Activated CD8-positive, alpha-beta memory T cell treated with anti-CD3 and anti-CD28 coated beads, Interleukin-2, amount 10 ng/mL, durations not matched to agents 7 days and 5 days (primary cell): ENCODE measurements at regions not wholly inside any gene's neighbourhood (a gene's known extent, or its start where the extent isn't known, plus 50 kb on each side); places are given as distances from the start of the nearest gene placed in this dataset.
A peak's percentile ranks its signal among the peaks of the same experiment; 100 is the strongest.

ENCODE experiments used
- ATAC-seq: fragments of 150-1000 bp; cut with Tn5 transposase; one replicate; pipeline ENCODE4 v1.10.0; 2021; ENCODE audit warnings: moderate library complexity
- CTCF ChIA-PET: fragments of 350-600 bp; sonication (Branson Sonifier 250); formaldehyde crosslinking; loops from one replicate; lab custom pipeline; 2021; ENCODE audit warnings: antibody characterized with exemption; lab: Charles Lee
- DNase-seq: peaks from one replicate; pipeline ENCODE4 v3.0.0-alpha.2; 2020
- H3K27ac Mint-ChIP-seq: one replicate; pipeline ENCODE4 v1.8.0; 2021; ENCODE audit warnings: mild to moderate bottlenecking, mixed read lengths
- H3K27me3 Mint-ChIP-seq: one replicate; pipeline ENCODE4 v1.8.0; 2021; ENCODE audit warnings: mixed read lengths
- H3K36me3 Mint-ChIP-seq: one replicate; pipeline ENCODE4 v1.8.0; 2021; ENCODE audit warnings: mild to moderate bottlenecking, mixed read lengths
- H3K4me1 Mint-ChIP-seq: one replicate; pipeline ENCODE4 v1.8.0; 2021; ENCODE audit warnings: mixed read lengths
- H3K4me3 Mint-ChIP-seq: one replicate; pipeline ENCODE4 v1.8.0; 2021; ENCODE audit warnings: mild to moderate bottlenecking, moderate library complexity, mixed read lengths
- H3K9me3 Mint-ChIP-seq: one replicate; pipeline ENCODE4 v1.8.0; 2022; ENCODE audit warnings: low read depth, mixed read lengths

- no peak for DNase-seq
These were observed 136.1 kb downstream of the AQP4 start for GRCh38 chr18:26729449-26729848.

GRCh38 chr18:26729008-26729407 is 136.5 kb downstream of the AQP4 start:
- H3K27ac Mint-ChIP-seq = no peak overlapping the region
- ATAC-seq = no peak
- H3K4me1 Mint-ChIP-seq = no peaks in the 10 kb centered on the region
- CTCF ChIA-PET = no interaction called here
- peaks cover 6% of the 10 kb centered on the region for H3K27me3 Mint-ChIP-seq
- H3K4me3 Mint-ChIP-seq = no peak overlapping the region
- H3K36me3 Mint-ChIP-seq = no peaks in the 10 kb centered on the region
- DNase-seq = no peak
- H3K9me3 Mint-ChIP-seq = no peaks in the 10 kb centered on the region

More at GRCh38 chr18:26729449-26729848, 136.1 kb downstream of the AQP4 start:
- CTCF ChIA-PET = no interaction called here
- ATAC-seq = no peak
- H3K9me3 Mint-ChIP-seq = no peaks in the 10 kb centered on the region
- H3K4me1 Mint-ChIP-seq = no peaks in the 10 kb centered on the region
- H3K27me3 Mint-ChIP-seq = peaks cover 6% of the 10 kb centered on the region
- H3K4me3 Mint-ChIP-seq = no peak overlapping the region
- no peaks in the 10 kb centered on the region for H3K36me3 Mint-ChIP-seq
- H3K27ac Mint-ChIP-seq = no peak overlapping the region

- no peak overlapping the region for H3K27ac Mint-ChIP-seq
- H3K9me3 Mint-ChIP-seq = no peaks in the 10 kb centered on the region
- H3K36me3 Mint-ChIP-seq = no peaks in the 10 kb centered on the region
- CTCF ChIA-PET = no interaction called here
- no peaks in the 10 kb centered on the region for H3K4me1 Mint-ChIP-seq
- no peak for DNase-seq
- ATAC-seq = no peak
- H3K27me3 Mint-ChIP-seq = peaks cover 6% of the 10 kb centered on the region
- no peak overlapping the region for H3K4me3 Mint-ChIP-seq
These were observed 141.5 kb downstream of the AQP4 start for GRCh38 chr18:26723981-26724380.

GRCh38 chr18:26722565-26722931 is 143.0 kb downstream of the AQP4 start:
- Mint-ChIP-seq H3K27ac (no peak overlapping the region), H3K36me3 (no peaks in the 10 kb centered on the region), H3K4me1 (no peaks in the 10 kb centered on the region), H3K9me3 (no peaks in the 10 kb centered on the region), H3K4me3 (no peak overlapping the region), H3K27me3 (peaks cover 9% of the 10 kb centered on the region)
- ATAC-seq (no peak), DNase-seq (no peak)
- CTCF ChIA-PET = no interaction called here

GRCh38 chr18:26721854-26722564 is 143.5 kb downstream of the AQP4 start:
- H3K27me3 Mint-ChIP-seq = peaks cover 6% of the 10 kb centered on the region
- CTCF ChIA-PET = no interaction called here
- H3K4me1 Mint-ChIP-seq = no peaks in the 10 kb centered on the region
- no peaks in the 10 kb centered on the region for H3K9me3 Mint-ChIP-seq
- no peaks in the 10 kb centered on the region for H3K36me3 Mint-ChIP-seq
- H3K27ac Mint-ChIP-seq = no peak overlapping the region
- no peak for ATAC-seq
- no peak for DNase-seq
- H3K4me3 Mint-ChIP-seq = no peak overlapping the region

GRCh38 chr18:26719896-26720295 is 145.6 kb downstream of the AQP4 start:
- CTCF ChIA-PET = no interaction called here

GRCh38 chr18:26717123-26717719 is 148.3 kb downstream of the AQP4 start:
- Mint-ChIP-seq H3K27me3 (peaks cover 16% of the 10 kb centered on the region), H3K27ac (no peak overlapping the region), H3K36me3 (peaks cover 2% of the 10 kb centered on the region), H3K4me1 (peaks cover 11% of the 10 kb centered on the region), H3K9me3 (no peaks in the 10 kb centered on the region), H3K4me3 (no peak overlapping the region)
- DNase-seq (no peak), ATAC-seq (no peak)
- CTCF ChIA-PET = no interaction called here

More at GRCh38 chr18:26719896-26720295, 145.6 kb downstream of the AQP4 start:
- no peak for ATAC-seq
- H3K27me3 Mint-ChIP-seq = peaks cover 8% of the 10 kb centered on the region
- DNase-seq = no peak
- no peak overlapping the region for H3K4me3 Mint-ChIP-seq
- no peaks in the 10 kb centered on the region for H3K36me3 Mint-ChIP-seq
- H3K27ac Mint-ChIP-seq = no peak overlapping the region
- peaks cover under 1% of the 10 kb centered on the region for H3K4me1 Mint-ChIP-seq
- no peaks in the 10 kb centered on the region for H3K9me3 Mint-ChIP-seq

GRCh38 chr18:26714739-26715138 is 150.8 kb downstream of the AQP4 start:
- H3K27ac Mint-ChIP-seq = no peak overlapping the region
- no peak overlapping the region for H3K4me3 Mint-ChIP-seq
- peak; percentile 49 for DNase-seq
- peaks cover 25% of the 10 kb centered on the region for H3K4me1 Mint-ChIP-seq
- CTCF ChIA-PET = no interaction called here
- no peak for ATAC-seq
- H3K27me3 Mint-ChIP-seq = peaks cover 16% of the 10 kb centered on the region
- H3K9me3 Mint-ChIP-seq = no peaks in the 10 kb centered on the region
- peaks cover 2% of the 10 kb centered on the region for H3K36me3 Mint-ChIP-seq

GRCh38 chr18:26711756-26712155 is 153.8 kb downstream of the AQP4 start:
- CTCF ChIA-PET = no interaction called here
- Mint-ChIP-seq H3K4me1 (peaks cover 25% of the 10 kb centered on the region), H3K27ac (no peak overlapping the region), H3K27me3 (peaks cover 21% of the 10 kb centered on the region), H3K4me3 (no peak overlapping the region), H3K9me3 (no peaks in the 10 kb centered on the region), H3K36me3 (peaks cover 2% of the 10 kb centered on the region)
- DNase-seq (no peak), ATAC-seq (no peak)

GRCh38 chr18:26710470-26711096 is 154.9 kb downstream of the AQP4 start:
- Mint-ChIP-seq H3K4me3 (peak overlapping the region; percentile 3), H3K9me3 (peaks cover 3% of the 10 kb centered on the region), H3K4me1 (peaks cover 25% of the 10 kb centered on the region), H3K27me3 (peaks cover 20% of the 10 kb centered on the region), H3K27ac (peak overlapping the region; percentile 48), H3K36me3 (peaks cover 2% of the 10 kb centered on the region)
- DNase-seq (peak; percentile 75), ATAC-seq (peak; percentile 85)
- CTCF ChIA-PET = no interaction called here

GRCh38 chr18:26709897-26710296 is 155.6 kb downstream of the AQP4 start:
- Mint-ChIP-seq H3K27me3 (peaks cover 20% of the 10 kb centered on the region), H3K4me1 (peaks cover 25% of the 10 kb centered on the region)
- CTCF ChIA-PET = no interaction called here

GRCh38 chr18:26708806-26709716 is 156.4 kb downstream of the AQP4 start:
- Mint-ChIP-seq H3K4me3 (no peak overlapping the region), H3K4me1 (peaks cover 17% of the 10 kb centered on the region), H3K27ac (no peak overlapping the region), H3K9me3 (peaks cover 3% of the 10 kb centered on the region), H3K36me3 (peaks cover 2% of the 10 kb centered on the region), H3K27me3 (peaks cover 17% of the 10 kb centered on the region)
- ATAC-seq (no peak), DNase-seq (no peak)
- CTCF ChIA-PET = no interaction called here

More at GRCh38 chr18:26709897-26710296, 155.6 kb downstream of the AQP4 start:
- DNase-seq (no peak), ATAC-seq (no peak)
- Mint-ChIP-seq H3K9me3 (peaks cover 3% of the 10 kb centered on the region), H3K4me3 (peak overlapping the region; percentile 3), H3K36me3 (peaks cover 2% of the 10 kb centered on the region), H3K27ac (peak overlapping the region; percentile 48)

- ATAC-seq = no peak
- H3K27ac Mint-ChIP-seq = no peak overlapping the region
- H3K27me3 Mint-ChIP-seq = peaks cover 13% of the 10 kb centered on the region
- CTCF ChIA-PET = no interaction called here
- no peaks in the 10 kb centered on the region for H3K36me3 Mint-ChIP-seq
- H3K4me1 Mint-ChIP-seq = peaks cover 14% of the 10 kb centered on the region
- no peak overlapping the region for H3K4me3 Mint-ChIP-seq
- H3K9me3 Mint-ChIP-seq = peaks cover 3% of the 10 kb centered on the region
- no peak for DNase-seq
These were observed 158.6 kb downstream of the AQP4 start for GRCh38 chr18:26706911-26707351.
